22Rv1 (cell line): ENCODE measurements at regions not wholly inside any gene's neighbourhood (a gene's known extent, or its start where the extent isn't known, plus 50 kb on each side); places are given as distances from the start of the nearest gene placed in this dataset.

Experiments
- CTCF ChIP-seq: fragments of 450-650 bp; IDR thresholded peaks from 2 replicates; pipeline ENCODE4 v1.5.1; 2017; ENCODE audit warnings: mild to moderate bottlenecking
- ZFX ChIP-seq: fragments of 450-650 bp; IDR thresholded peaks from 2 replicates; pipeline ENCODE4 v1.6.1; 2017; ENCODE audit warnings: antibody characterized with exemption, borderline replicate concordance

- TF ChIP-seq CTCF (no peak), ZFX (no peak)
These were observed 166.2 kb upstream of the ACO1 start for GRCh38 chr9:32218100-32218767.
